A673 (cell line): ENCODE measurements at regions not wholly inside any gene's neighbourhood (a gene's known extent, or its start where the extent isn't known, plus 50 kb on each side); places are given as distances from the start of the nearest gene placed in this dataset.

Experiments used
- BruUV-seq: library from RNA; stranded (reverse); fragments of 400-500 nt; replicated peaks from 2 replicates; lab custom pipeline; 2021; lab: Mats Ljungman, UMichigan
- CTCF ChIA-PET: fragments of 300-600 bp; sonication (Branson Sonifier 250); formaldehyde crosslinking; loops from one replicate; lab custom pipeline; 2022; ENCODE audit warnings: antibody characterized with exemption; lab: Charles Lee
- POLR2A ChIA-PET: fragments of 300-600 bp; sonication (Branson Sonifier 250); formaldehyde crosslinking; loops from one replicate; lab custom pipeline; 2022; ENCODE audit warnings: antibody characterized with exemption; ENCODE audit not compliant: low non-redundant PET; lab: Charles Lee
- DNase-seq: peaks from one replicate; pipeline ENCODE4 v3.0.0-alpha.2; 2015; ENCODE audit warnings: low spot score
- H3K27ac ChIP-seq: fragments of 200-600 bp; sonication (generic); 2 replicates; pipeline ENCODE4 v1.5.1; 2016; ENCODE audit warnings: mixed run types, low read depth, mild to moderate bottlenecking, mixed read lengths, antibody characterized with exemption, low read length; ENCODE audit not compliant: poor library complexity, severe bottlenecking
- H3K27me3 ChIP-seq: fragments of 200-600 bp; sonication (generic); replicated peaks from 2 replicates; pipeline ENCODE4 v1.6.1; 2017; ENCODE audit warnings: mixed run types, low read depth, mild to moderate bottlenecking, mixed read lengths, antibody characterized with exemption, low read length; ENCODE audit not compliant: insufficient read depth, poor library complexity
- H3K36me3 ChIP-seq: fragments of 200-600 bp; sonication (generic); 2 replicates; pipeline ENCODE4 v1.6.1; 2016; ENCODE audit warnings: mixed run types, mild to moderate bottlenecking, mixed read lengths, antibody characterized with exemption, low read length; ENCODE audit not compliant: insufficient read depth, poor library complexity, severe bottlenecking
- H3K4me1 ChIP-seq: fragments of 200-600 bp; sonication (generic); 2 replicates; pipeline ENCODE4 v1.6.1; 2017; ENCODE audit warnings: mixed run types, mild to moderate bottlenecking, mixed read lengths, antibody characterized with exemption, low read length; ENCODE audit not compliant: insufficient read depth, poor library complexity, severe bottlenecking
- H3K4me3 ChIP-seq: fragments of 200-600 bp; sonication (generic); 2 replicates; pipeline ENCODE4 v1.5.1; 2016; ENCODE audit warnings: low read depth, mixed run types, mild to moderate bottlenecking, mixed read lengths, low read length; ENCODE audit not compliant: poor library complexity, severe bottlenecking
- H3K9me3 ChIP-seq: fragments of 200-600 bp; sonication (generic); 2 replicates; pipeline ENCODE4 v1.6.1; 2016; ENCODE audit warnings: mixed run types, low read depth, mild to moderate bottlenecking, mixed read lengths, antibody characterized with exemption, low read length; ENCODE audit not compliant: poor library complexity, severe bottlenecking
- EZH2 ChIP-seq: fragments of 200-600 bp; sonication (generic); IDR thresholded peaks from 2 replicates; pipeline ENCODE4 v1.6.1; 2017; ENCODE audit warnings: borderline replicate concordance, low read depth, mild to moderate bottlenecking, mixed read lengths, antibody characterized with exemption, low read length; ENCODE audit not compliant: poor library complexity, severe bottlenecking
- intact Hi-C: fragments of 100-400 bp; cut with micrococcal nuclease; formaldehyde crosslinking; loops from one replicate; pipeline ENCODE4 v1.10.0; 2022; ENCODE audit not compliant: unreplicated experiment
- TF ChIP-seq, protein P1 (sequence below): fragments of 300-800, 200-600 bp; sonication (generic); conservative IDR thresholded peaks from 2 replicates; pipeline ENCODE4 v1.5.1; 2017; ENCODE audit warnings: low read depth, mild to moderate bottlenecking, antibody characterized with exemption, low read length, moderate library complexity, mixed read lengths

DNA sequence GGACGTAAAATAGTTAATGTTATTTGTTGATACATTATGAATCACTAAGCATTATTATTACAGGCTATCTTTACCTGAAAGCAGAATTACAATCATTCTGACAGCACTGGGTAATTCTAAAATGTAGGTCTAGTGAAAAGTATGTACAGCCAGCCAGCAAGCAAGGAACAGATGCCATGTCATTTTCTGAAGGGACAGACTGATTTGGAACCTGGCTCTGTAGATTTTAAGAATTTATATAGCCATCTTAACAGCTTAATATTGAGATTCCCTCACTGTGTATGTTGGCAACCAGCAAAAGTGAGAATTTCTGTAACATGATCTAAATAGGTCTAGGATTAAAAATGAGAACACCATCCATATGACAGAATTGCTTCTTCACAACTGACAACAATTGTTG is 359.4 kb downstream of the ZIC4 start:
- no peaks in the 10 kb centered on the region for H3K36me3 ChIP-seq
- intact Hi-C loops: no loop called here
- H3K4me1 ChIP-seq: no peaks in the 10 kb centered on the region
- BruUV-seq: no TSS peak
- H3K9me3 ChIP-seq: no peaks in the 10 kb centered on the region
- no peak for DNase-seq
- H3K27me3 ChIP-seq: no peaks in the 10 kb centered on the region
- CTCF ChIA-PET: no interaction called here
- H3K4me3 ChIP-seq: no peak overlapping the region
- no peak for TF ChIP-seq EZH2
- TF ChIP-seq, protein P1, sequence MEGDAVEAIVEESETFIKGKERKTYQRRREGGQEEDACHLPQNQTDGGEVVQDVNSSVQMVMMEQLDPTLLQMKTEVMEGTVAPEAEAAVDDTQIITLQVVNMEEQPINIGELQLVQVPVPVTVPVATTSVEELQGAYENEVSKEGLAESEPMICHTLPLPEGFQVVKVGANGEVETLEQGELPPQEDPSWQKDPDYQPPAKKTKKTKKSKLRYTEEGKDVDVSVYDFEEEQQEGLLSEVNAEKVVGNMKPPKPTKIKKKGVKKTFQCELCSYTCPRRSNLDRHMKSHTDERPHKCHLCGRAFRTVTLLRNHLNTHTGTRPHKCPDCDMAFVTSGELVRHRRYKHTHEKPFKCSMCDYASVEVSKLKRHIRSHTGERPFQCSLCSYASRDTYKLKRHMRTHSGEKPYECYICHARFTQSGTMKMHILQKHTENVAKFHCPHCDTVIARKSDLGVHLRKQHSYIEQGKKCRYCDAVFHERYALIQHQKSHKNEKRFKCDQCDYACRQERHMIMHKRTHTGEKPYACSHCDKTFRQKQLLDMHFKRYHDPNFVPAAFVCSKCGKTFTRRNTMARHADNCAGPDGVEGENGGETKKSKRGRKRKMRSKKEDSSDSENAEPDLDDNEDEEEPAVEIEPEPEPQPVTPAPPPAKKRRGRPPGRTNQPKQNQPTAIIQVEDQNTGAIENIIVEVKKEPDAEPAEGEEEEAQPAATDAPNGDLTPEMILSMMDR: no peak
- no peak overlapping the region for H3K27ac ChIP-seq
- POLR2A ChIA-PET: no interaction called here

DNA sequence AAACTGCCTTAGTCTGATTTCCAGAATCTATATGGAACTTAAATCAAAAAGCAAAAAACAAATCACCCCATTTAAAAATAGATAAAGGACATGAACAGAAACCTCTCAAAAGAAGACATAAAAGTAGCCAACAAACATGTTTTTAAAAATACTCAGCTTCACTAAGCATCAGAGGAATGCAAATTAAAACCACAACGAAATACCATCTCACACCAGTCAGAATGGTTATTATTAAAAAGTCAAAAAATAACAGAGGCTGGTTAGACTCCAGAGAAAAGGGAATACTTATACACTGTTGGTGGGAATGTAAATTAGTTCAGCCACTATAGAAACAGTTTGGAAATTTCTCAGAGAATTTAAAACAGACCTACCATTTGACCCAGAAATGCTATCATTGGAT is 367.9 kb downstream of the ZIC4 start:
- Histone ChIP-seq H3K27me3 (no peaks in the 10 kb centered on the region), H3K36me3 (no peaks in the 10 kb centered on the region), H3K9me3 (peaks cover 11% of the 10 kb centered on the region), H3K4me3 (no peak overlapping the region), H3K4me1 (no peaks in the 10 kb centered on the region), H3K27ac (no peak overlapping the region)
- intact Hi-C loops: no loop called here
- TF ChIP-seq, protein P1: no peak
- no peak for TF ChIP-seq EZH2
- ChIA-PET CTCF (no interaction called here), POLR2A (no interaction called here)
- no TSS peak for BruUV-seq
- no peak for DNase-seq

DNA sequence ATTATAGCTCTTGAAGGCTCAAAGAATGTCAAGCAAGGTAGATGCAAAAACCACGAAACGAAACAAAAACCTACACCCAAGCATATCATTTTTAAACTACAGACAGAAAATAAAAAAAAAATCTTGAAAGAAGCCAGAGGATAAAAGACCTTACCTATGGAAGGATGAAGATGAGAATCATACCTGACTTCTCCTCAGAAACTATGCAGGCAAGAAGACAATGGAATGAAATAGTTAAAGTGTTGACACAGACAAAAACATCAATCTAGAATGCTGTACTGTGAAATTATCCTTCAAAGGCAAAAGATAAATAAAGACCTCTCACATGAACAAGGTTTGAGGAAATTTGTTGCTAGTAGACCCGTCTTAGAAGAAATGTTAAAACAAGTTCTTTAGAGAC is 372.0 kb downstream of the ZIC4 start:
- no peaks in the 10 kb centered on the region for H3K27me3 ChIP-seq
- no TSS peak for BruUV-seq
- no peak for TF ChIP-seq EZH2
- TF ChIP-seq, protein P1: no peak
- intact Hi-C loops: no loop called here
- DNase-seq: no peak
- H3K4me3 ChIP-seq: no peak overlapping the region
- no peaks in the 10 kb centered on the region for H3K4me1 ChIP-seq
- no peak overlapping the region for H3K27ac ChIP-seq
- POLR2A ChIA-PET: no interaction called here
- peaks cover 14% of the 10 kb centered on the region for H3K9me3 ChIP-seq
- no peaks in the 10 kb centered on the region for H3K36me3 ChIP-seq
- CTCF ChIA-PET: no interaction called here
